GM23338 (cell line): ENCODE measurements at regions not wholly inside any gene's neighbourhood (a gene's known extent, or its start where the extent isn't known, plus 50 kb on each side); places are given as distances from the start of the nearest gene placed in this dataset.

Experiments used
- ATAC-seq: fragments of 200-7000 bp; cut with Tn5 transposase; 3 replicates; pipeline ENCODE4 v1.9.1; 2020
- DNase-seq: peaks from one replicate; pipeline ENCODE4 v3.0.0-alpha.2; 2015; ENCODE audit warnings: low spot score
- H2AFZ ChIP-seq: fragments of 200-600 bp; sonication (generic); 2 replicates; pipeline ENCODE4 v1.8.0; 2016; ENCODE audit warnings: antibody characterized with exemption, mild to moderate bottlenecking, moderate library complexity
- H3F3A ChIP-seq: fragments of 200-600 bp; sonication (generic); replicated peaks from 2 replicates; pipeline ENCODE4 v1.8.0; 2017; ENCODE audit warnings: antibody characterized with exemption, mixed run types, low read depth
- H3K27ac ChIP-seq: fragments of 200-600 bp; sonication (generic); 2 replicates; pipeline ENCODE4 v1.6.1; 2016; ENCODE audit warnings: low read depth
- H3K27me3 ChIP-seq: fragments of 200-600 bp; sonication (generic); 2 replicates; pipeline ENCODE4 v1.8.0; 2016; ENCODE audit warnings: mild to moderate bottlenecking, mixed run types, moderate library complexity; ENCODE audit not compliant: insufficient read depth
- H3K36me3 ChIP-seq: fragments of 200-600 bp; sonication (generic); 2 replicates; pipeline ENCODE4 v1.8.0; 2016; ENCODE audit warnings: mild to moderate bottlenecking; ENCODE audit not compliant: insufficient read depth
- H3K4me1 ChIP-seq: fragments of 200-600 bp; sonication (generic); 2 replicates; pipeline ENCODE4 v1.8.0; 2016; ENCODE audit warnings: mild to moderate bottlenecking, moderate library complexity; ENCODE audit not compliant: insufficient read depth
- H3K4me2 ChIP-seq: fragments of 200-600 bp; sonication (generic); 2 replicates; pipeline ENCODE4 v1.7.1; 2017; ENCODE audit warnings: mixed run types
- H3K4me3 ChIP-seq: fragments of 200-600 bp; sonication (generic); 2 replicates; pipeline ENCODE4 v1.6.1; 2016; ENCODE audit warnings: mixed run types
- H3K79me2 ChIP-seq: fragments of 200-600 bp; sonication (generic); replicated peaks from 2 replicates; pipeline ENCODE4 v1.8.0; 2017; ENCODE audit warnings: mild to moderate bottlenecking; ENCODE audit not compliant: insufficient read depth
- H3K9me2 ChIP-seq: fragments of 200-600 bp; sonication (generic); 2 replicates; pipeline ENCODE4 v1.8.0; 2017; ENCODE audit not compliant: insufficient read depth
- H4K20me1 ChIP-seq: fragments of 200-600 bp; sonication (generic); replicated peaks from 2 replicates; pipeline ENCODE4 v1.8.0; 2017; ENCODE audit warnings: mild to moderate bottlenecking; ENCODE audit not compliant: insufficient read depth
- H3K27ac Mint-ChIP-seq: 2 replicates; pipeline ENCODE4 v1.8.0; 2020; ENCODE audit warnings: inconsistent platforms, mild to moderate bottlenecking, moderate library complexity, mixed read lengths
- H3K27me3 Mint-ChIP-seq: 3 replicates; pipeline ENCODE4 v1.8.0; 2022; ENCODE audit warnings: low read depth, mild to moderate bottlenecking, moderate library complexity, mixed read lengths, inconsistent platforms; ENCODE audit not compliant: insufficient read depth, poor library complexity
- H3K36me3 Mint-ChIP-seq: 3 replicates; pipeline ENCODE4 v1.8.0; 2021; ENCODE audit warnings: low read depth, mild to moderate bottlenecking, inconsistent platforms, moderate library complexity, mixed read lengths
- H3K4me1 Mint-ChIP-seq: 3 replicates; pipeline ENCODE4 v1.8.0; 2020; ENCODE audit warnings: mild to moderate bottlenecking, inconsistent platforms, mixed read lengths
- H3K4me3 Mint-ChIP-seq: 3 replicates; pipeline ENCODE4 v1.8.0; 2021; ENCODE audit warnings: moderate library complexity, mild to moderate bottlenecking, inconsistent platforms, mixed read lengths
- H3K9me3 Mint-ChIP-seq: 3 replicates; pipeline ENCODE4 v1.8.0; 2020; ENCODE audit warnings: moderate library complexity, mild to moderate bottlenecking, inconsistent platforms, mixed read lengths
- EZH2 ChIP-seq: fragments of 200-600 bp; sonication (generic); IDR thresholded peaks from one replicate; pipeline ENCODE4 v1.8.0; 2017; ENCODE audit warnings: antibody characterized with exemption, mild to moderate bottlenecking, low read depth; ENCODE audit not compliant: unreplicated experiment
- EZH2phosphoT487 ChIP-seq: fragments of 200-600 bp; sonication (generic); IDR thresholded peaks from one replicate; pipeline ENCODE4 v1.8.1; 2018; ENCODE audit warnings: antibody characterized with exemption; ENCODE audit not compliant: unreplicated experiment
- NANOG ChIP-seq: IDR thresholded peaks from 2 replicates; pipeline ENCODE4 v1.6.1; 2016; ENCODE audit warnings: antibody characterized with exemption, borderline replicate concordance
- STAT1 ChIP-seq: IDR thresholded peaks from one replicate; pipeline ENCODE4 v1.6.1; 2016; ENCODE audit warnings: antibody characterized with exemption; ENCODE audit not compliant: unreplicated experiment
- ZNF331 ChIP-seq: fragments of 250-450 bp; sonication (Bioruptor Pico); IDR thresholded peaks from 2 replicates; pipeline ENCODE4 v1.5.0; 2020; ENCODE audit warnings: low read depth, mild to moderate bottlenecking, moderate library complexity
- TF ChIP-seq, protein P1 (sequence below): fragments of 250-450 bp; sonication (Bioruptor Pico); IDR thresholded peaks from 2 replicates; pipeline ENCODE4 v1.5.0; 2020; ENCODE audit warnings: mild to moderate bottlenecking, moderate library complexity
- TF ChIP-seq, protein P2 (sequence below), 2 experiments: fragments of 200-600 bp in 1 of 2; sonication (generic) in 1 of 2; conservative IDR thresholded peaks; 2 replicates each; pipeline versions ENCODE4 v1.5.1 to v1.6.1; 2016 to 2017; ENCODE audit warnings: antibody characterized with exemption in 2 of 2, low read depth in 2 of 2, mild to moderate bottlenecking in 2 of 2, moderate library complexity in 1 of 2

DNA sequence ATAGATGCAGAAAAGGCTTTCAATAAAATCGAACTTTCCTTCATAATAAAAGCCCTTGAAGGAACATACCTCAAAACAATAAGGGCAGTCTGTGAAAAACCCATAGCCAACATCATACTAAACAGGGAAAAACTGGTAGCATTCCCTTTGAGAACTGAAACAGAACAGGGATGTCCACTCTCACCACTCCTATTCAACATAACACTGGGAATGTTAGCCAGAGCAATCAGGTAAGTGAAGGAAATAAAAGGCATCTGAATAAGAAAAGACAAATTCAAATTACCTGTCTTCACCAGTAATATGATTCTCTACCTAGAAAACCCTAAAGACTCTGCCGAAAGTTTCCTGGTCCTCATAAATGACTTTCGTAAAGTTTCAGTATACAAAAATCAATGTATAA, 861.0 kb upstream of the VRK2 start:
- H3F3A ChIP-seq: no peaks in the 10 kb centered on the region
- Mint-ChIP-seq H3K27me3 (no peaks in the 10 kb centered on the region), H3K4me1 (peaks cover 20% of the 10 kb centered on the region), H3K9me3 (no peaks in the 10 kb centered on the region), H3K27ac (peak overlapping the region; percentile 36), H3K4me3 (peak overlapping the region; percentile 18; the same call in 1 of the 3 replicates), H3K36me3 (no peaks in the 10 kb centered on the region)
- TF ChIP-seq, protein P1, sequence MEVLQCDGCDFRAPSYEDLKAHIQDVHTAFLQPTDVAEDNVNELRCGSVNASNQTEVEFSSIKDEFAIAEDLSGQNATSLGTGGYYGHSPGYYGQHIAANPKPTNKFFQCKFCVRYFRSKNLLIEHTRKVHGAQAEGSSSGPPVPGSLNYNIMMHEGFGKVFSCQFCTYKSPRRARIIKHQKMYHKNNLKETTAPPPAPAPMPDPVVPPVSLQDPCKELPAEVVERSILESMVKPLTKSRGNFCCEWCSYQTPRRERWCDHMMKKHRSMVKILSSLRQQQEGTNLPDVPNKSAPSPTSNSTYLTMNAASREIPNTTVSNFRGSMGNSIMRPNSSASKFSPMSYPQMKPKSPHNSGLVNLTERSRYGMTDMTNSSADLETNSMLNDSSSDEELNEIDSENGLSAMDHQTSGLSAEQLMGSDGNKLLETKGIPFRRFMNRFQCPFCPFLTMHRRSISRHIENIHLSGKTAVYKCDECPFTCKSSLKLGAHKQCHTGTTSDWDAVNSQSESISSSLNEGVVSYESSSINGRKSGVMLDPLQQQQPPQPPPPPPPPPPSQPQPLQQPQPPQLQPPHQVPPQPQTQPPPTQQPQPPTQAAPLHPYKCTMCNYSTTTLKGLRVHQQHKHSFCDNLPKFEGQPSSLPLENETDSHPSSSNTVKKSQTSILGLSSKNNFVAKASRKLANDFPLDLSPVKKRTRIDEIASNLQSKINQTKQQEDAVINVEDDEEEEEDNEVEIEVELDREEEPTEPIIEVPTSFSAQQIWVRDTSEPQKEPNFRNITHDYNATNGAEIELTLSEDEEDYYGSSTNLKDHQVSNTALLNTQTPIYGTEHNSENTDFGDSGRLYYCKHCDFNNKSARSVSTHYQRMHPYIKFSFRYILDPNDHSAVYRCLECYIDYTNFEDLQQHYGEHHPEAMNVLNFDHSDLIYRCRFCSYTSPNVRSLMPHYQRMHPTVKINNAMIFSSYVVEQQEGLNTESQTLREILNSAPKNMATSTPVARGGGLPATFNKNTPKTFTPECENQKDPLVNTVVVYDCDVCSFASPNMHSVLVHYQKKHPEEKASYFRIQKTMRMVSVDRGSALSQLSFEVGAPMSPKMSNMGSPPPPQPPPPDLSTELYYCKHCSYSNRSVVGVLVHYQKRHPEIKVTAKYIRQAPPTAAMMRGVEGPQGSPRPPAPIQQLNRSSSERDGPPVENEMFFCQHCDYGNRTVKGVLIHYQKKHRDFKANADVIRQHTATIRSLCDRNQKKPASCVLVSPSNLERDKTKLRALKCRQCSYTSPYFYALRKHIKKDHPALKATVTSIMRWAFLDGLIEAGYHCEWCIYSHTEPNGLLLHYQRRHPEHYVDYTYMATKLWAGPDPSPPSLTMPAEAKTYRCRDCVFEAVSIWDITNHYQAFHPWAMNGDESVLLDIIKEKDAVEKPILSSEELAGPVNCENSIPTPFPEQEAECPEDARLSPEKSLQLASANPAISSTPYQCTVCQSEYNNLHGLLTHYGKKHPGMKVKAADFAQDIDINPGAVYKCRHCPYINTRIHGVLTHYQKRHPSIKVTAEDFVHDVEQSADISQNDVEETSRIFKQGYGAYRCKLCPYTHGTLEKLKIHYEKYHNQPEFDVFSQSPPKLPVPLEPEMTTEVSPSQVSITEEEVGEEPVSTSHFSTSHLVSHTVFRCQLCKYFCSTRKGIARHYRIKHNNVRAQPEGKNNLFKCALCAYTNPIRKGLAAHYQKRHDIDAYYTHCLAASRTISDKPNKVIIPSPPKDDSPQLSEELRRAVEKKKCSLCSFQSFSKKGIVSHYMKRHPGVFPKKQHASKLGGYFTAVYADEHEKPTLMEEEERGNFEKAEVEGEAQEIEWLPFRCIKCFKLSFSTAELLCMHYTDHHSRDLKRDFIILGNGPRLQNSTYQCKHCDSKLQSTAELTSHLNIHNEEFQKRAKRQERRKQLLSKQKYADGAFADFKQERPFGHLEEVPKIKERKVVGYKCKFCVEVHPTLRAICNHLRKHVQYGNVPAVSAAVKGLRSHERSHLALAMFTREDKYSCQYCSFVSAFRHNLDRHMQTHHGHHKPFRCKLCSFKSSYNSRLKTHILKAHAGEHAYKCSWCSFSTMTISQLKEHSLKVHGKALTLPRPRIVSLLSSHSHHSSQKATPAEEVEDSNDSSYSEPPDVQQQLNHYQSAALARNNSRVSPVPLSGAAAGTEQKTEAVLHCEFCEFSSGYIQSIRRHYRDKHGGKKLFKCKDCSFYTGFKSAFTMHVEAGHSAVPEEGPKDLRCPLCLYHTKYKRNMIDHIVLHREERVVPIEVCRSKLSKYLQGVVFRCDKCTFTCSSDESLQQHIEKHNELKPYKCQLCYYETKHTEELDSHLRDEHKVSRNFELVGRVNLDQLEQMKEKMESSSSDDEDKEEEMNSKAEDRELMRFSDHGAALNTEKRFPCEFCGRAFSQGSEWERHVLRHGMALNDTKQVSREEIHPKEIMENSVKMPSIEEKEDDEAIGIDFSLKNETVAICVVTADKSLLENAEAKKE: no peak
- no peak for TF ChIP-seq ZNF331 (CRISPR knock-in tag)
- TF ChIP-seq NANOG: peak; percentile 65
- H3K9me2 ChIP-seq: no peaks in the 10 kb centered on the region
- no peak; the same call in 2 of the 3 replicates for ATAC-seq
- H2AFZ ChIP-seq: no peak overlapping the region
- no peak overlapping the region for H3K27ac ChIP-seq
- no peaks in the 10 kb centered on the region for H4K20me1 ChIP-seq
- no peaks in the 10 kb centered on the region for H3K36me3 ChIP-seq
- H3K79me2 ChIP-seq: no peaks in the 10 kb centered on the region
- peak; percentile 42 for DNase-seq
- no peaks in the 10 kb centered on the region for H3K27me3 ChIP-seq
- H3K4me1 ChIP-seq: peaks cover 5% of the 10 kb centered on the region
- H3K4me2 ChIP-seq: peak overlapping the region; percentile 25
- H3K4me3 ChIP-seq: no peak overlapping the region

DNA sequence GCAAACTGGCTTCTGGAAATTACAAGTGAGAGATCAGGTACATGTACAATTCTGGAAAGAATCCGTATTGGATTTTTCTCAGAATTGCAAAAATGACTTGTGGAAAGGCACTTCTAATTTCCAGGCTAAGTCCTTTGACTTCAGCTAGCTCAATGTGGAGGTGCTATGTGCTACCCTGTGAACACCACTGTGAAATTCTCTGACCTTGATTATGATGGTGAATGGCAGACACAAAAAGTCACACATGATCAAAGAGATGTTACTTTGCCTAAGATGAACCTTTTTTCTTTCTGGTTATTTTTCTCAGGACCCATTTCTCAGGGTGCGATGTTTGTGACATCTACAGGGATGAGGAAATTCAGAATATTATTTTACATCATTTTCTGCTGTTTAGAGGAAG, 856.6 kb upstream of the VRK2 start:
- Histone ChIP-seq H3K9me2 (no peaks in the 10 kb centered on the region), H3K79me2 (no peaks in the 10 kb centered on the region), H3K4me2 (no peak overlapping the region), H3K4me1 (no peaks in the 10 kb centered on the region), H3K36me3 (no peaks in the 10 kb centered on the region), H4K20me1 (no peaks in the 10 kb centered on the region), H3K27ac (no peak overlapping the region), H3K27me3 (no peaks in the 10 kb centered on the region), H3K4me3 (no peak overlapping the region), H2AFZ (no peak overlapping the region), H3F3A (no peaks in the 10 kb centered on the region)
- H3K36me3 Mint-ChIP-seq: peaks cover 5% of the 10 kb centered on the region; the same call in 2 of the 3 replicates
- ATAC-seq: no peak
- H3K9me3 Mint-ChIP-seq: peaks cover 12% of the 10 kb centered on the region; the same call in 2 of the 3 replicates
- H3K4me1 Mint-ChIP-seq: peaks cover 12% of the 10 kb centered on the region
- no peak overlapping the region for H3K4me3 Mint-ChIP-seq
- H3K27ac Mint-ChIP-seq: no peak overlapping the region
- H3K27me3 Mint-ChIP-seq: peaks cover 2% of the 10 kb centered on the region
- no peak for DNase-seq
- no peak for TF ChIP-seq EZH2phosphoT487
- TF ChIP-seq, protein P2, sequence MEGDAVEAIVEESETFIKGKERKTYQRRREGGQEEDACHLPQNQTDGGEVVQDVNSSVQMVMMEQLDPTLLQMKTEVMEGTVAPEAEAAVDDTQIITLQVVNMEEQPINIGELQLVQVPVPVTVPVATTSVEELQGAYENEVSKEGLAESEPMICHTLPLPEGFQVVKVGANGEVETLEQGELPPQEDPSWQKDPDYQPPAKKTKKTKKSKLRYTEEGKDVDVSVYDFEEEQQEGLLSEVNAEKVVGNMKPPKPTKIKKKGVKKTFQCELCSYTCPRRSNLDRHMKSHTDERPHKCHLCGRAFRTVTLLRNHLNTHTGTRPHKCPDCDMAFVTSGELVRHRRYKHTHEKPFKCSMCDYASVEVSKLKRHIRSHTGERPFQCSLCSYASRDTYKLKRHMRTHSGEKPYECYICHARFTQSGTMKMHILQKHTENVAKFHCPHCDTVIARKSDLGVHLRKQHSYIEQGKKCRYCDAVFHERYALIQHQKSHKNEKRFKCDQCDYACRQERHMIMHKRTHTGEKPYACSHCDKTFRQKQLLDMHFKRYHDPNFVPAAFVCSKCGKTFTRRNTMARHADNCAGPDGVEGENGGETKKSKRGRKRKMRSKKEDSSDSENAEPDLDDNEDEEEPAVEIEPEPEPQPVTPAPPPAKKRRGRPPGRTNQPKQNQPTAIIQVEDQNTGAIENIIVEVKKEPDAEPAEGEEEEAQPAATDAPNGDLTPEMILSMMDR (conservative IDR thresholded peaks at IDR 0.05; ENCODE audit: low read depth in 2 of 2): no peak
- no peak for TF ChIP-seq EZH2
- no peak for TF ChIP-seq STAT1
